HG02678 (cell line): ENCODE measurements at regions not wholly inside any gene's neighbourhood (a gene's known extent, or its start where the extent isn't known, plus 50 kb on each side); places are given as distances from the start of the nearest gene placed in this dataset.
"Not testable (repeated sequence)": the region's sequence is repeated elsewhere in the genome, so short reads cannot be mapped to it uniquely, and the experiment has no call there.

Experiments used
- ATAC-seq: cut with Tn5 transposase; IDR thresholded peaks from one replicate; pipeline ENCODE4 v1.9.1; 2021; ENCODE audit warnings: mild to moderate bottlenecking, moderate library complexity; ENCODE audit not compliant: unreplicated experiment

DNA sequence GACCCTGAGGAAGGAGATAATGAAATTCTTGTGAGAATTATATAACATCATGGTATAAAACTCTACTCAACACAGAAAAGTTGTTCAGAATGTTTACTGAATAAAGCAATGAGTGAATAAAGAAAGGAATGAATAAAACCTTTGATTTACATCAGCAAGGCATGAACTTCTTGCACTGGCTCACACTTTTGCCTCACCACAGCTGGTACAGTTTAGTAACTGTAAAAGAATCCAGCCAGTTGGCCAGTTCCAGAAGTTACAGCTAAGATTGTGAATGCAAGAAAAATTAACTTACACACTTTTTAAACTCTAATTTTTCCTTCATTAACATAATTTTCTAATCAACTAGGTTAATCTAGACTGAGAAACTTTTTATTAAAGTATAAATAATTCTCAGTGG is 490.9 kb downstream of the NFIB start:
- ATAC-seq, result no peak

DNA sequence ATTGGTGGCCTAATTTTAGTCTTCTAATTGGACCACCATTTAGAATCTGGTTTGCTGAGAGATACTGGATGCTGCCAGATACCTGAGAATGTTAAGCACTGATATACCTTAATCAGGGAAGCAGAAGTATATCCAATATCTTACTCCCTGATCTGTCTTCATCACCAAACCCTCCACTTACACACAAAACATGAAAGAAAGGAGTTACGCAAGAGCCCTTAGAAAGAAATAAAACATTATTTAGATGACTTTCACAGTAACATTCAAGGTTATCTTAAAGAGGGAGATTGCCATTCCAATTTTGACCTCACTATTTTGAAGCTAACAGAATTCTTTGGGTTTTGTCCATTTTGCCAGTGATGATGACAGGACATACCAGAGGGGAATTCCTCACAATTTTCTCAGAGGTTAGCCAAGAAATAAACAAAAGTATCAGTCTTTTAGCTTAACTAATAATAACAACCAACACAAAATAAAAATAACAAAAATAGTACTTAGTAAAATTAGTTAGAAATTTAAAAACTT is 496.1 kb downstream of the NFIB start:
- ATAC-seq, result no peak

DNA sequence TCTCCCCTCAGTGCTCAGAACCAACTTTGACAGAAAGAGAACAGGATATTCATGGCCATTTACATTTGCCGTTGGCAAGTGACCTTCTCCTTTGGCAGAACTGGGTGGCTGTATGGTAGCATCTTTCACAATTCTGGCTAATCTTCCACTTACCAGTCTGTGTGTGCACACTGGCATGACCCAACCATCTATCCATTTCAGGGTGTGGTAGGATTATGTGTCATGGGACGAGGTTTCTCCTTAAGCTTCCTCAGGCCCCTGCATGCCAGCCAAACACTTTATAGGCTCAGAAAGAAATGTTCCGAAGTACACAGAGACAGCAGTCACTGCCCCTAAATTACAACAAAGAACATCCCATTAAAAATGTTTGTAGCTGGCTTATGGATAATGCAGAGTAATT is 497.1 kb downstream of the NFIB start:
- ATAC-seq, result no peak

DNA sequence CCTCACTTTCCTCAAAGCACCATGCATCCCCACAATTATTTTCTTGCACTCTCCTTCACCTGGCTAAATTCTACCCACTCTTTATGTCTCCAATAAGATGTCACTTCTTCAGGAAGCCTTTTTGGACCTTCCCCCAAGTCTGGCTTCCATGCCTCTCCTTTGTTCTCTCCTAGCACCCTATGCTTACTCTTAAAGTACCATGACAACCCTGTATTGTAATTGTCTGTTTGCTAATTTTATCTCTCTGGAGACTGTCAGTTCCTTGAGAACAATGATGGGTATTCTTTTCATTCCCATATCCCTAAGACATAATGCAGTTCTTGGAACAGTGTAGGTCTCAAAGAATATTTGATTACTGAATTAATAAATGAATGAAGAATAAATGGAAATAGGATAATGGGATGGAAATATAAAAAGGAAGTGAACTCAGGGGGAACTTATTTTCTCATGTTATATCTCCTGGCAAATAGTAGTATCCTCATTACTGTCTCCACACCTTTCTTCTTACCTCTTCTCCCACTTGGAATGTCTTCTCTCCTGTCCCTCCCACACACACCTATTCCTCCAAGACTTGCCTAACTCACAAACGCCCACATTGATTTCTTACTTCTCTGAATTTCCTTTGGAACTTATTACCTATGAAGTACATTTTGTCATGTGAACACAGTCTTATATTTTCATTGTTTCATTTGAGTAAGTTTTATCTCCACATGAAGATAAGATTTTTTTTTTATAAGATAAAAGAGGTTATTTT is 499.1 kb downstream of the NFIB start:
- ATAC-seq, result no peak

DNA sequence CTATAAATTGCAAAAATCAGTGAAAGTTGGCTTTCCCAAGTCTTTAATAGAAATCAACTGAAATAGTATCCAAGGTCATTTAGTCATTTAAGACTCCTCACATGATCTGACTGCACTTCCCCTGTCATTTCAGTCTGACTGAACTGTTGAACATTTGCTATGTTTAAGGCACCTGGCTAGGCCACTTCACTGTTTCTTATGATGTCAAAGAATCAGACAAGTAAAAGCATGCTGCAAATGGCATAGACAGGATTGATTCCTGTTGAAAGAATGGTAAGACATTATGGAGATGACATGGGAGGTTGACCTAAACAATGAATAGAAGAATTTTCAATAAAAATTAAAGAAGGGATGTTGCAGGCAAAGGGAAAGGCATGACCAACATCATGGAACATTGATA is 502.1 kb downstream of the NFIB start:
- ATAC-seq, result no peak

DNA sequence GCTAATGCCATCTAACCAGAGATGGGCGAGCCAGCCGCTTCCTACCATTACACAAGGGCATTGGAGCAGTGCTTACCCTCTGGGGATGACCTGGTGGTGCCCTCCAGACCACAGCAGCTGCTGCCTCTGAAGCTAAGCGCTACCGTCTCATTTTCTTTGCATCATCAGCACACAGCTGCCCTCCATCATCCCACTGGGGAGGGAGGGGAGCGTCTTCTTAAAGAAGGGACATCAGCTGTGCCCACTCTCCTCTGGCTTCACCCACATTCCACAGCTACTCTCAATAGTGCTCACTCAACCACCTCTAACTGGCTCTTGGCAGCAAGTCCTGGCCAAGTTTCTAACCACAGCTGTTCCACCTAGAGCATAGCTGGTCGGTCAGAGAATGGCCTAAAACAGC is 503.4 kb downstream of the NFIB start:
- no peak for ATAC-seq

DNA sequence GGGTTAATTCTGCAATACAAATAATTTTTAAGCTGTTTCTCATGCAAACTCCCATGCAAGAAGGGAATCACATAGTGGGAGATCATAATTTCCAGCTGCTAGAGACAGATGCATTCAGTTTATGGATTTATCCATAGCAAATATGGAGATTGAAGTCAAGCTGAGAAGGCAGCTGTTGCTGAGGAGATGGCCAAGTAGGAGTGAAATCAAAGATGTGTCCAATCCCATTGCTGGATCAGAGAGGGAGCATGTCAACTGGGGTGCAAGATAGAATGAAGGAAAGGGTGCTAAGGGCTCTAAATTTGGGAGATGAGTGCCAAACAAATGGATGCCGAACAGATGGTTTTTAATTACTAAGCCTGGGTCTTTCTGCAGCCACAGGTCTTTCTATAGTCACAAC is 504.5 kb downstream of the NFIB start:
- ATAC-seq, result no peak

DNA sequence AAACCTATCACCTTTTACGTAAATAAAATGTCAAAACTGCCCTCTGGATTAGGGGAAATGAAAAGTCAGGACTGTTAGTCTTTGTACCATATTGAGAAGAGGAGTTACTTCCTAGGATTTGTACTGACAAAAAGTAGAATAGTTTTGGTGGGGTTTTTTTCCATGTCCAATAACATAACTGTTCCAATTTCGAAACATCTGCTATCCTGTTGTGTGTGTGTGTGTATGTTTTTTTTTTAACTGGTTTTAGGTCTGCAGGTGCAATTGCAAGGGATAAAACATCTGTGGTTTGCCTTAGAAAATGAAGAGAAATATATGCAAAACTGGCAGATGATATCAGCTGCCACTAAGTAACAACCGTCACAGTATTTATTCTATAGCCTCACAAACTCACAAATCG is 506.8 kb downstream of the NFIB start:
- ATAC-seq, result no peak

DNA sequence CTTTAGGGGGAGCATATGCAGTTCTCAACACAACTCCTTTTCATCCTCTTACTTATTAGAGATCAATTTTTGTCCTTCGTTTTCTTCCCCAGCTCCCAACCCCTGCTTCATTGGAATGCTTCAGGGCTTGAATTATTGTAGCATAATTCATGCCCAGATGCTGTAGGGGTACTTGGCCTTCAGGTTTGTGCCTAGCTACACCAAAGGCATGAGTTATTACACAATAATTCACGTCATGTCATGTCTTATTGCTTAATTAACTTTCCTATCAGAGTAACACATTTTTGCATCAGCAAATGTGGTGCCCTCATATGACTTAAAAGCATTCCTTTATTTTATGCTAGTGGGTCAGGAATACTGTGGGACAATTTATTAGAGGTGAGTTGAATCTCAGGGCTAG is 507.2 kb downstream of the NFIB start:
- no peak for ATAC-seq

DNA sequence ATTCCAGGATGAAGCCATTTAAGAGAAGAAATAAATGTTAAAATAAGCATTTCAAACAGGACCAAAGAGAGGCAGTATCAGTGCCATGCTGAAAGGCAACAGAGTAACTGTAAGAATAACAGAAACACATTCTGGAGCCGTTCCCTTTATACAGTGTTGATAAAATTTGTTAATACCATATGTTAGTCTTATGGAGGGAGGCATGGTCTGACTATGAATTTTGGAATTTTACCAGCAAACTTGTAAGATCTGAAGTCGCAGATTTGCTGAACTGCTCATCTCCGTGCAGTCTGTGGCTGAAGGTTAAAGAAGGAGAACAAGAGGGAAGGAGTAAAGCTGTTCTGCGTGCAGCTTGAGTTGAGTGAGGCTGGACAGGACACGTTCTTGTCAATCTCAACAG is 508.4 kb downstream of the NFIB start:
- no peak for ATAC-seq

DNA sequence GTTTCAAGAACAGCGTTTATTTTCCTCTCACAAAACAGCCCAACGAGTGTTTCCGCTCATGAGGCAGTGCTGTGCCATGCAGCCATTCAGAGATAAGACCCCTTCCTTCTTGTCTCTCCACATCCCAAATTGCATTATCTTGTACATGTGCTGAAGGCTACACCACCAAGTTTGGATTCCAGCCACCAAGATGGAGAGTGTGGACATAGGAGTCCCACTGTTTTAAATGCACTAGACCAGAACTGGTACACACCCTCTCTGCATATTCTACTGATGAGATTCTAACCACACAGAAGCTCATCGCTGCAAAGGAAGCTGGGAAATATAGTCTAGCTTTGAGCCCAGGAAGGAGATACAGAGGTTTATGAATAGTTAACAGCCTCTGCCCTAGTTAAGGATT is 509.4 kb downstream of the NFIB start:
- no peak for ATAC-seq

DNA sequence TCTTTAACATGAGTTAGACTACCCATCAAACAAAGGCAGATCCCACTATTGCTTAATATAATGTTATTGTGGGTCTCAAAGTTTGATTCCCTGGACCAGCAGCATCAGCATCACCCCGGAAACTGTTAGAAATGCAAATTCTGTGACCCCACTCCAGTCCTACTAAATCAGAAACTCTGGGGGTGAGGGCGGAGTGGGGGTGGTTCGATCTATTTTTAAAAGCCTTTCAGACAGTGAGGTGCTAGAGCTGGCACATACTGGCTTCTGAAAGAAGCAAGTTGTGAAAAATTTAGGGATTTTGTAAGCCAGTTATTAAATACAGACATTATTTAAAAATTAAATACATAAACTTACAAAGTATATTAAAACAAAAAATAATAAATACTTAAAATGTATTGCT is 513.2 kb downstream of the NFIB start:
- ATAC-seq, result no peak

DNA sequence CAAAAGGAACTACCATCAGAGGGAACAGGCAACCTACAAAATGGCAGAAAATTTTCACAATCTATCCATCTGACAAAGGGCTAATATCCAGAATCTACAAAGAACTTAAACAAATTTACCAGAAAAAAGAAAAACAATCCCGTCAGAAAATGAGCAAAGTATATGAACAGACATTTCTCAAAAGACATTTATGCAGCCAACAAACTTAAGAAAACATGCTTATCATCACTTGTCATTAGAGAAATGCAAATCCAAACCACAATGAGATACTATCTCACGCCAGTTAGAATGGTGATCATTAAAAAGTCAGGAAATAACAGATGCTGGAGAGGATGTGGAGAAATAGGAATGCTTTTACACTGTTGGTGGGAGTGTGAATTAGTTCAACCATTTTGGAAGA is 516.2 kb downstream of the NFIB start:
- not testable (repeated sequence) for ATAC-seq

DNA sequence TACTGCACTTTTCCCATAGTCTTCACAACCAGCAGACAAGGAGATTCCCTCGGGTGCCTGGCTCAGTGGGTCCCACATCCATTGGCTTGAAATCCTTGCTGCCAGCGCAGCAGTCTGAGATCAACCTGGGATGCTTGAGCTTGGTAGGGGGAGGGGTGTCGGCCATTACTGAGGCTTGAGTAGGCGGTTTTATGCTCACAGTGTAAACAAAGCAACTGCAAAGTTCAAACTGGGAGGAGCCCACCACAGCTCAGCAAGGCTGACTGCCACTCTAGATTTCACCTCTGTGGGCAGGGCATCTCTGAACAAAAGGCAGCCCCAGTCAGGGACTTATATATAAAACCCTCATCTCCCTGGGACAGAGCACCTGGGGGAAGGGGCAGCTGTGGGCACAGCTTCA is 512.3 kb upstream of the MPDZ start:
- no peak for ATAC-seq

DNA sequence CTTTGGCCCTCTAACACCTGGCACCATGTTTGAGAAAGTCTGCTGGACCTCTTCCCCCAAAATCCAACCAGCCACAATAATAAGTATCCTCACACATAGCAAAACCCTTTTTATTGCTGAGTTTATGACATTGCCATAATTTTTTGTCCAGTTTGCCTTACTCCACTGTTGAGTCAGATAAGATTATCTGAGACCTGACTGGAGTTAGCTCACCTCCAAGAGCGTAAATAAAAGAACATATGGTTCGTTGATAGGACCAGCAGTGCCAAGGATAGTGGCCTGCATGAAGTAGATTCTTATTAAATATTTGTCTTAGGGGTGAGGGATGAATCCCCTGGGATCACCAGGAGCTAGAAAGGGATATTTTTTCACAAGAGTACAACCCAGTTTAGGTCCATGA is 510.6 kb upstream of the MPDZ start:
- ATAC-seq, result no peak

DNA sequence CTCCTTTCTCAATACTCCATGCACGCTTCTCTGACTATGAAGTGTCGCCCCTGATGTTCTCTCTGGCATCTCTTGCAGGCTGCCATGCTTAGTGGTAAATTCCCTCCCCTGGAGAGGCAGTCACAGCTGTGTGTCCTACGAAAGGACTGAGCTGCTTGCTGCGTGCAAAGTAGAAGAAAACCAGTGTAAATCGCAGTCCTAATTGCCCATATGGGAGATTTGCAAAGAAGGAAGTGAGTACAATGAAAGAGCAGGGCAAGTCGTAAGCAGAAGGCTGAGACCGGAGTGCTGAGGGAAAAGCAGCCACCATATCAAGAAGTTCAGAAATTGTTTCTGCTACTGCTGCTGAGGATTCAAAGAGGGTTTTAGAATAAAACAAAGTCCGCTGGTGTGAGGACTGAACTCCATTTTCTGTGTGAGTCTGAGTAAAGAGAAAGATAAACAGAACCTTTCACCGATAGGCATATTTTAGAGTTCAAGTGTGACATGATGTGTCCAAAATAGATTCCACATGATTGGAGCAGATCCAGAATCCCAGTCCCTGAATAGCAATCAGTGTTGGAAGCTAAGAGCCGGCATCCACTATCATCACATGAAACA is 507.8 kb upstream of the MPDZ start:
- no peak for ATAC-seq

DNA sequence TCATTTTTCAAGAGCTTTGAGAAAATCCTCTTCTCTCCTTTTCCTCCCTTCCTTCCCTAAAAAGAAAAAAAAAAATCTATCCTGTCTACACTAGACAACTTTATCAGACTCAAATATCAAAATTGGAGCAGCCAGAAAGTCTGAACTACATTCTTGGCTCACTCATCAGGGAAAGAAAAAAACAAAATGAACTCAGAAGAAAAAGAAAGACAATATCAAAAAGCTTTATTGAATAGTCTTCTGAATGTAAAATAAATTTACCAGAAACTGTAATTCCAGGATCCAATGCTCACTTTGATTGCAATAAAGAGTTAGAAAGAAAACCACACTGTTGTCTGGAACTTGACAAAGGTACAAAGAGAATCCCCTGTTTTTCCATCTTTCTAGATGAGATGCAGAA is 507.2 kb upstream of the MPDZ start:
- ATAC-seq, result no peak

DNA sequence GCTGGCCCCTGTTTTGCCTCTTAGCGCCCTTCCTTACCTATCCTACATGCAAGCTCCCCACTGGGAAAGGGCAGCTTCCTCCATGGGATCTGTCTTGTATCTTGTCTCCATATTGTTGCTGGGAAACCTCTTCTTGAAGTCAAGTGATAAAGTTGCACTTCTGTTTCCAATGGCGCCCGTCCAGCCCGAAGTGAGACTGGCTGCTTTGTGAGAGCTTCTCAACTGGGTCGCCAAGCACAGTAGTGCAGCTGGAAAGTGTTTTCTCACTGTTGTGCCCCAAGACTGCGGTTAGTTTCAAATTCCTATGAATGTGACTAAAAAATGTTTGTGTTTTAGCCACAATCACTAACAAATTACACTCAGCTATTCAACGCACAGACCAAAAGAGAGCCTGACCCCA is 506.6 kb upstream of the MPDZ start:
- ATAC-seq, result no peak

DNA sequence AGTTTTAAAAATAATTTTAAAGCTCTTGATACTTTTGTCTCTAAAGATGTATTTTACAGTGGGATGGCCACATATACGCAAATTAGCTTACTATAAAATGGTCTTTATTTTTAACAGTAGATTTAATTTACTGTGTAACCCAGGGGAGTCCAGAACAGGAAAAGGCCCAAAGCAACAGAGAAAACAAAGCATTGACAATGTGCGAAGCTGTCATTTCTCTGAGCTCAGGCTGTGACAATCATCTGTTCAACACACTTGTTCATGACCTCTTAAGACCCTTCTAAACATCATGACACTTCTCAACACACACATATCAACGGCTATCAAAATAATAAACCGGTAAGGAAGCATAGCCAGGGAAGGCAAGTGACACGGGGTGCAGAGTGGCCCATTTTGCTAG is 499.6 kb upstream of the MPDZ start:
- ATAC-seq, result no peak

DNA sequence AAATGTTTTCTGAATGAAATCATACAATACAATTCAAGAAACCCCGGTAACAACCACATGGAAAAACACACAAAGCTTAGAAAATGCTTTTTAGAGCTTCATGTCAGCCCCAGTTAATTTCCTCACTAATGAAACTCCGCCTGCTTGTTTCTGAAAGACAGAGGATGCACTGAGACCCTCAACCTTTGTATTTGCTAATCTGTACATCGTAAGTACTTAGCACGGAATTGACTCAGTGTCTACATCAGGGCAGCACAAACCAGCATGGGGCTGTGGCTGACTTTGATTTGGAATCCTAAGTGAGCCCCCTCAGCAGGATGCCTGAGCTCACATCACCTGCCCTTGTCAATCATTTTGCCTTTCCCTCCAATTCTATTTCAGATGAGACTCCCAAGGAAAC is 499.1 kb upstream of the MPDZ start:
- ATAC-seq, result no peak

DNA sequence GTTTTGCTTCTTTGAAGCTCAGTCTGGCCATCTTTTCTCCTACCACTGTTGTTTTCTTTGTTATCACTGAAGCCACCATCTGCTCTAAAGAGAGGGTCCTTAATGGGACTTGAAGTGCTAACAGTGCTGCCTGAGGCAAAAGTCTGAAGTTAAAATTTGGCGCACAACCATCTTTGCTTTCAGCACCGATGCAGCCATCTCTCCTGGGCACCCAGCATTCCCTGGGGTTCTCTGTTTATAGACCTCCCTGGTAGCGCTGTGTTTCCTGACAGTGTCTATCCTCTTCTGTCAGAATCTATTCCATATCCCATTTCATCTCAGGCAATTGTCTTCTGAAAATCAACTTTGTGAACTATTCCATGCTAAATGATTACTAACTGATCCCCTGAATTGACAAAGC is 491.5 kb upstream of the MPDZ start:
- no peak for ATAC-seq

DNA sequence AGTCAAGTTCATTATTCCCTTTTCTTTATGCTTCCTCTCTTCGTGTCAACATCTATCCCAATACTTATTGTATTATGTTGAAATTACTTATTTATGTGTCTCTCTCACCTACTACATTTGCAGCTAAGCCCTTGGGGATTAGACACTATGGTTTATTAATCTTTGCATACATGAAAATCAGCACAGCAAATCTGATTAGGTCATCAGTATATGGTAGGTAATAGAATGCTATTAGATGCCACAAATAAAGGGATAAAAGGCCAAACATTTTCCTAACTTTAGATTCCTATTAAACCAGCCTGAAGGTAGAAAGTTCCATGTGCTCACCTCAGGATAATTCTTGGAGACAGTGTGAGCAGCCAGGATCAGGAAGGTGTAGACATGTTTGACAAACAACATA is 490.1 kb upstream of the MPDZ start:
- ATAC-seq, result no peak

DNA sequence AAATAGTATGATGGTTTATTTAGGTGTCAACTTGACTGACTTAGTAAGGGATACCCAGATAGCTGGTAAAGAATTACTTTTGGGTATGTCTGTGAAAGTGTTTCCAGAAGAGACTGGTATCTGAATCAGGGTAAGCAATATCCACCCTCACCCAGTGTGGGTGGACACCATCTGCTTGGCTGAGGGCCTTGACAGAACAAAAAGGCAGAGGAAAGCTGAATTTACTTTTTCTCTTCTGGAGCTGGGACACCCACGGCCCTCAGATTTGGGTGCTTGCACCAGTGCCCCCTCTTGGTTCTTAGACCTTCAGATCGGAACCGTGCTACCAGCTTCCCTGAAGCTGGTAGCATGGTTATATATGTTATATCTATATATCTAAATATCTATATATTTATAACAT is 489.5 kb upstream of the MPDZ start:
- no peak for ATAC-seq
